Activated T-helper 1 cell treated with anti-CD3 and anti-CD28 coated beads, Interleukin-2, amount 50 U/mL, for 16 hours (primary cell): ENCODE measurements at regions not wholly inside any gene's neighbourhood (a gene's known extent, or its start where the extent isn't known, plus 50 kb on each side); places are given as distances from the start of the nearest gene placed in this dataset.
"Not testable (repeated sequence)": the region's sequence is repeated elsewhere in the genome, so short reads cannot be mapped to it uniquely, and the experiment has no call there.

Source experiments
- DNase-seq, 2 donors: peaks; one replicate each; pipeline ENCODE4 v3.0.0-alpha.2; 2020; ENCODE audit warnings: low read depth in 1 of 2, low spot score in 1 of 2

DNA sequence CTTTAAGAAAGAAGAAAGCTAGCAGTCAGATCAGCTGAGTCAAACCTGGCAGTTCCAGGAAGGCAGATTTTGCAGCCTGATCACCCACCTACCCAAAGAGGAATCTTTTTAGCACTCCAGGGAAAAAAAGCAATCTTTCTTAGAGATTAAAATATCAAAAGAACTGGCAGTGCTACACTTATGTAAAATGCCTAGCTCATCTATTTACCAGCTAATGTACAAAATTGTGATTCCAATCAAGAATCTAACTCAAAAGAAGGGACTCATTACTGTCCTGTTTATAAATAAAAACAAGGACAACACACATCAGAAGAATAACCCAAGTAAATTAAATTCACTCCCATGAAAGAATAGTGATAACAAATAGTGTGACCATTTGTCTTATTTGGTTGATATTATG is 222.4 kb upstream of the ERCC4 start:
- no peak for DNase-seq

DNA sequence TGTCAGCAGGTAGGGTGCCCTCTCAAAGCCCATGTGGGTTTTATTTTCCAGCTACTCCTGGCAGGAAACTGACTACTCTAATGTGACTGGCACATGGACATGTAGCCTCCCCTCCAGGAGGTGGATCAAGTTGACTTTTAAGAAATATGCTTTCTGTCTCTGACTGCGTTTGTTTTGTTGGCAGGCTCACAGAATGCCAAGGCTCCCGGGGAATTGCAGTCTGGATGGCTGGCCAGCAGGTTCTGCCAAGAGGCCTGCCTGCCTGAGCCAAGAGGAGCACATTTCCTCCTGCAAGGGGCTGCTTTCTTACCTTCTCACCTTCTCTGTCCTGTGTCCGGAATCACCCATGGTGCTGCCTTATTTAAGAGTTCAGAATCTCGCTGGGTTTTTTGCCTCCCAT is 217.3 kb upstream of the ERCC4 start:
- DNase-seq, result no peak

DNA sequence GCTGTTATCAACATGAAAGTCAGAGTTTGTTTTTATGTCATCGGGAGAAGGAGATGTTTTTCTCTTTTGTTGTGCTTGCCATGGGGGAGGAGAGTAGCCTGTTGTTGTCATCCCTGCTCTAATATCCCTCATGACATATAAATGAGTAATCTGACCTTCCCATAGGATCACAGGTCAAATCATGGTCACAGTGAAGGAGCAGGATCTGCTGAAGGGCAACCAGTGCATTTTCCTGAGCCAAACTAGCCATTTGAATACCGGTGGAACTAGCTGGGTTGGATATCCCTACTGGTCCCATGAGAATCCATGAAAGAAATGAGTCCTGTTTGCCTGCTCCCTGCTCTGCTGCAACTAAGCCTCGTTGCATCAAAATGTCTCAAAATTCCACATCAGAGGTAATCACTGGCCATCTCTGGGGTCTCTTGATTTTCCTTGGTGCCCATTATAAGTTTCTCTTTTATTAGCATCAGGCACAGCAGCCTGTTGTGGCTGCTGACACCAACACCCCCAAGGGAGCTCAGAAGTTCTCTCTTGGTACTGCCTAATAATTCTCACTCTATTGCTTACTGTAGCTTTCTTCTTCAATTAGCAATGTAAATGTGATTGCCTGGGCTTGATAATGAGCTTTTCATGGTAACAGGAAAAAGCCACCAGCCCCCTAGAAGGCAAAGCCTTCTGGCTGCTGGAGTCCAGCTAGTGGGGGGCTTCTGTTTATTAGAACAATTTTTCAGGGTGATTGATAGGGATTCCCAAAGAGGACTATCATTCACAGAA is 211.4 kb upstream of the ERCC4 start:
- DNase-seq, result no peak

DNA sequence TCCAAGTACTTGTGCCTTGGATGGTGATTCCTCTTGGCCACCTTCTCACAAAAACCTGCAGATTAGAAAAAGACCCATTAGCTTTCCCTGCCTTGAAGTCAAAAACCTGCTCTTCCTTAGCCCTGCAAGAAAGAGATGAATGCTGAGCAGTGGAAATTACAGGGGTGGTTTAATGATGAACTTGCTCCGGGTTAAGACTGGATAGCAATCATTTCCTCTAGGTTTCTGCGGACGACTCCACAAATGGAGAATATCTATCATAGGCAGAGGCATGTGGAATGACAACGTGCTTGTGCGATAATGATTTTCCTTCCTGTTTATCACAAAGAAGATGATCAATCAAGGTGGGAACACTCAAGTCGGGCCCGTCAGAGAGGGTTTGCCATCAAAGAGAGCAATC is 201.2 kb upstream of the ERCC4 start:
- no peak for DNase-seq

DNA sequence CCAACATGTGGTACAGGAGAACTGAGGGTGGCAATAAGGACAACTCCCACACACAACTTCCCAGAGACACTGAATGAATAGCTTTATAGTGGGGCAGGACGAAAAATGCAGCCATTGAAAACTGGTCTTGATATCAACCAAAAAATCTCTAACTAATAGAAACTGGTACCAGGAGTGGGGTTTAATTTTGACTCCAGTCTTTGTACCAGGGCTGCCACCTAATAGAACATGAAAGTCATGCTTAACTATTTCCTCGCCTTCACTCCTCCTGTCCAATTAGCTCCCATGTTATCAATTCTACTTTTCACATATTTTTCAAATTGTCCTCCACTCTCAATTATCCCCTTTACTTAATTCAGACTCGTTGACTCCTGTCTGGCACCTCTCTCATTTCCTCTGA is 192.0 kb upstream of the ERCC4 start:
- no peak for DNase-seq

DNA sequence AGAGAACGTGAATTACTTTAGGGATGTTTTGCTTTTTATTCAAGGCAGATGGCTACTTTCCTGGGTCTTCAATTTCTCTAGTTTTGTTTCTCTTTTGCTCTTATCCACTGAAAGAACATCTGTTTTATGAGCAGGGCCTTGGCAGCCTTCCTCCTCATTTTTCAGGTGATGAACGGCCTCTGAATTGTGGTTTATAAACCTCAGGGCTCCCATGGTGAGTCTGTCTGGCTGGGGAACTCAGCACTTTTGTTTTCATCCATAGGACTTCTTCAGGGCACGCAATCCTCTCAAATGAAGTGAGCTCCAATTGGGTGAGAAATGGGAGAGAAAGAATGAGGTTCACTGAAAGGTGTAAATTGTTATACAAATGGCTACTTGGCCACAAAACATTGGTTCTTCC is 186.4 kb upstream of the ERCC4 start:
- no peak for DNase-seq

DNA sequence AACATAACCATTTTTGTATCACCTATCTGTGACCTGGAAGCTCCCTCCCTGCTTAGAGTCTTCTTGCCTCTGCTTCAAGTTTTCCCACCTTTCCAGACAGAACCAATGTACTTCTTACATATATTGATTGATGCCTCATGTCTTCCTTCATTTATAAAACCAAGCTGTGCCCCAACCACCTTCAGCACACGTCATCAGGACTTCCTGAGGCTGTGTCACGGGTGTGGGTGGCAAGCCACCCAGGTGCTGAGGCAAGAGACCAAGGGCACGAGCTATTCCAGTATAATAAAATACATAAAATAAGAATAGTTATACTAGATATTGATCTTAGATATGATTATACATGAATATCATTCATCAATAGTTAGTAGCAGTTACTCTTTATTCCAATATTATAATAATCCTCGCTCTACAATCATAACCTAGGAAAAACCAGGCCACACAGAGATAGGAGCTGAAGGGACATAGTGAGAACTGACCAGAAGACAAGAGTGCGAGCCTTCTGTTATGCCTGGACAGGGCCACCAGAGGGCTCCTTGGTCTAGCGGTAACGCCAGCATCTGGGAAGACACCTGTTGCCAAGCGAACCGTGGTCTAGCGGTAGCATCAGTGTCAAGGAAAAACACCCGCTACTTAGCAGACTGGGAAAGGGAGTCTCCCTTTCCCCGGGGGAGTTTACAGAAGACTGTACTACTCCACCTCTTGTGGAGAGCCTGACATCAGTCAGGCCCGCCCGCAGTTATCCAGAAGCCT is 180.2 kb upstream of the ERCC4 start:
- DNase-seq, result not testable (repeated sequence)

DNA sequence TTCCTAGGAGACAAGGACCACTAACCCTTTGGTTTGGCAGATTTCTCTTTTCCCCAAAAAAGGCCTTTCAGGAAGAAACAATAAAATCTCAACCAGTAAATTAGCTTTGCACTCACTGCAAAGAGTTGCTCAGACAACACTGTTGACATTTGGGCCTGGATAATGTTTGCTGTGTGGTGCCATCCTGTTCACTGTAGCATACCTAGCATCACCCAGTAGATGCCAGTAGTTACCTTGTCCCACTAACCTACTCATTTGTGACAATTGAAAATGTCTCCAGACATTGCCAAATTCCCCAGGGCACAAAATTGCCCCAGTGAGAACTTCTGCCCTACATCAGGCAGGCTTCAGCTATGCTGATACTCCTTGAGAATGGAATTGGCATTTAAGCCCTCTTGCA is 177.0 kb upstream of the ERCC4 start:
- no peak for DNase-seq

DNA sequence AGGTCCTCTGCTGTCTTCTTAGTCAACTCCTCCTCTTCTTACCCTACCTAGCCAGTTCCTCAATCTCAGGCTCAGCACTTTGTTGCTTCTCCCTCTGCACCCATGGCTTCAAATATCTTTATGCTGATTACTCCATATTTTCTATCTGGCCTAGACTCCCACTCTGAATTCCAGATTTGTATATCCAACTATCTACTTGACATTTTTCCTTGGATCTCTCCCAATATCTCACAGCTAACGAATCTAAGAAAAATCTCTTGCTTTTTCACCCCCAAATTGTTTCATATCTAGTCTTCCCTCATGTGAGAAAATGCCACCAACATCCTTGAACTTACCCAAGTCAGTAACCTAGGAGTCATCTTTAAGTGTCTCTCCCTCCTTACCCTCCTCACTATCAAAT is 176.4 kb upstream of the ERCC4 start:
- DNase-seq, result no peak

DNA sequence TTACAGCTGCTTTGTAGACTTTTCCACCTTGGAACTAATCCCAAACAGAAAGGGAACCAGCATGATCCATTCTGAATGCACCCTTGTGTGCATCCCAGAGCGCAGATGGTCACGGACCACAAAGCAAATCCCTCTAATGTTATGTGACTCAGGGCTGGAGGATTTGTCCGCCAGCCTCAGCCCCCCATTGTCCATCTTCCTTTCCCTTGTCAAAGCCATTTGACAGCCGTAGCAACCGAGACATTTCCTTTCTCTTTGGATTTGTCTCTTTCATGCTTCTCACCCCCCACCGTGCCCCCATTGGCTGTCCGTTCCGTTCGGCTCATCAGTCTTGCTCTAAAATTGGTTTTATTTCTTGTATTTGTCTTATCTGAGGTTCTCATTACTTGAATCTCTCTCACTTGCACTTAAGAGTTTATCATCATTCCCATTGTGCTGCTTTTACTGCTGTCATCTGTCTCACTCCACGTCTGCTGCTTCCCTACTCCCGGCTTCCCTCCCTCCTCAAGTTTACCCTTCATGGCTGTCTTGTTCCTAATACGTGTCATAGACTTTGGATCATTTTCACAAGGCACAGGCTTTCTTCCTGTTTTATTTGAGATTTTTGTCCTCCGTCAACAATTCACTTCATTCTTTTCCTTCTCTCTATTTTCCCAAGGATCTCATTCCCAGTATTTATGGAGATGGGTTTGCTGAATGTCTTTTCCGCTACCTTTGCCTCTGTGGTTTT is 163.4 kb upstream of the ERCC4 start:
- no peak for DNase-seq

DNA sequence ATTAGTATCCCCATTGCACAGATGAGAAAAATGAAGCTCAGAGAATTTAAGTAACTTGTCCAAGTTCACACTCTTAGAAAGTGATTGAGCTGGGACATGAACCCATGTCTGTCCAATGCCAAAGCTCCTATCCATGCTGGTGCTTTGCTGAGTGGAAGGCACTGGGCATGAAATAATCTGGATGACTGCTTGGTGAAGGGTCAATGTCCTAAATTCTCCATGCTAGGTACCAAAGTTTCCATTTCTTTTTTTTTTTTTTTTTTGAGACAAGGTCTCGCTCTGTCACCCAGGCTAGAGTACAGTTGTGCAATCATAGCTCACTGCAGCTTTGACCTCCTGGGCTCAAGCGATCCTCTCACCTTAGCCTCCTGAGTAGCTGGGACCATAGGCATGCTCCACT is 153.6 kb upstream of the ERCC4 start:
- no peak for DNase-seq

DNA sequence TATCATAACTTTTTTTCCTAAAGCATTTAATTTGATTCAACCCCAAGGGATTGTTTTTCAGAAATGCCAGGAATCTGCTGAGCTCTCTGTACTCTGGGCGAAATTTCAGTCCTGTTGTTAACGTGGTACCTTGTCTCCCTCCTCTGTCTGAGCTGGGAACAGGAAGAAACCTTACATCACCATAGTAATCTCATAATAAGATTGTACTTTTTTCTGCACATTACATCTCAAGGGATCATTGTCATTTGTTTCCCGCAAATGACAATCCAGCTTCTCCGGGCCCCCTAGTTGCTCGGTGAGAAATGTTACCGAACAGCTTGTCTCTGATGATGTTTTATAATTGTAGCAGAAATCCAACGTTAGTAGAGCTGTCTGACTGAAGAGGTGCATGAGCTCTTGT is 152.7 kb upstream of the ERCC4 start:
- DNase-seq, result no peak

DNA sequence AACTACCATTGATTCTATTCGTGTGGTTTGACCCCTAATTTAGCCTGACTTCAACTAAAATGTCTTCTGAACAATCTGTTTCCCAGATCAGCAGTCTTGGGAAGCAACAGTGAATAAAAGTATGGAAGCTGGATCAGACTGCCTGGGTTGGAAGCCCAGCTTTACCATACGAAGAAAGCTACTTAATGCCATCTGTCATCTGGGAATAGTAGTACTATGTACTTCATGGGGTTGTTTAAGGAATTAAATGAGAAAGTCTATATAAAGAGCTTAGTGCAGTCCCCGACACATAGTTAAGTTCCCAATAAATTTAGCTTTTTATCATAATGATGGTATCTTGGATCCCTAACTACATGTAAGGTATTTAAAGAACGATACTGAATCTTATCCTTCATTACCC is 151.5 kb upstream of the ERCC4 start:
- no peak for DNase-seq

DNA sequence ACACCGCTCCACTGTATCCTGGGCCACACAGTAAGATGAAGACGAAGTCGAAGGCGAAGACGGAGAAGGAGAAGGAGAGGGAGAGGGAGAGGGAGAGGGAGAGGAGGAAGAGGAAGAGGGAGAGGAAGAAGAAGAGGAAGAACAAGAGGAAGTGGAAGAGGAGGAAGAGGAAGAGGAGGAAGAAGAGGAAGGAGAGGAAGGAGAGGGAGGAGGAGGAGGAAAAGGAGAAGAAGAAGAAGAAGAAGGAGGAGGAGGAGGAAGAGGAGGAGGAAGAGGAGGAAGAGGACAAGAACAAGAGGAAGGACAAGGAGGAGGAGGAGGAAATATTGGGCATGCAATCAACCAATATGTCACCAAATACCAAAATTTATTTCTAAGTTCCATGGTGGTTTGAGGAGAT is 149.5 kb upstream of the ERCC4 start:
- no peak for DNase-seq

DNA sequence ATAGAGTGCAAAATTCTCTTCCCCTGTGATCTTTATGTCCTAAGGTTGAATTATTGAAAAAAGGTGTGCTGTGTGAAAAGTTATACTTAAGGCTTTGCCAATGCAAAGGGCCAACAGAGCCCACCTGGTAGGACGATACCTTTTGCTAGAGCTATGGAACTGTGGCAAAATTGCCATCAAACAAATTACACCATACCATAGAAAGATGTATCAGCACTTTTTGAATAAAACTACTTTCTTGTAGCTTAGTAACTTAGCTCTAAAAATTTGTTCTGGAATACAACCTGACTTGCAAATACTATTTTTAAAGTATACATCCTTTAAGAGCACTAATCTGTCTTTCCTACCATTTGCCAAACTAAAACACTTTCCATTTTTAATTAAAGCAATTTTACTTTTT is 147.2 kb upstream of the ERCC4 start:
- DNase-seq, result no peak

DNA sequence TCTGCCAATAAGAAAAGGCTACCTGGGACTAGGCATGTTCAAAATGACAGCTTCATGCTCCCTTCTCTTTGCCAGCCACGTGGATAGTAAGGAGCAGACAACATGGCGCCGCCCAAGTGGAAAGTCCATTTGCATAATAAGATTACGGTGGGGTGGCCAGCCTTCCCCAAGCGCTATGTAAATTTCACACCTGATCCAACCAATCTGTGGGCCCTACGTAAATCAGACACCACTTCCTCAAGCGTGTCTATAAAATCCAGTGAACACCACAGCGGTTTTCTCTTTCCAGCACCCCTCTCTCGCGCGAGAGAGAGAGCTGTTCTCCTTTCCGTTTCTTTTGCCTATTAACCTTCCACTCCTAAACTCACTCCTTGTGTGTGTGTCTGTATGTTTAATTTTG is 140.3 kb upstream of the ERCC4 start:
- no peak for DNase-seq

DNA sequence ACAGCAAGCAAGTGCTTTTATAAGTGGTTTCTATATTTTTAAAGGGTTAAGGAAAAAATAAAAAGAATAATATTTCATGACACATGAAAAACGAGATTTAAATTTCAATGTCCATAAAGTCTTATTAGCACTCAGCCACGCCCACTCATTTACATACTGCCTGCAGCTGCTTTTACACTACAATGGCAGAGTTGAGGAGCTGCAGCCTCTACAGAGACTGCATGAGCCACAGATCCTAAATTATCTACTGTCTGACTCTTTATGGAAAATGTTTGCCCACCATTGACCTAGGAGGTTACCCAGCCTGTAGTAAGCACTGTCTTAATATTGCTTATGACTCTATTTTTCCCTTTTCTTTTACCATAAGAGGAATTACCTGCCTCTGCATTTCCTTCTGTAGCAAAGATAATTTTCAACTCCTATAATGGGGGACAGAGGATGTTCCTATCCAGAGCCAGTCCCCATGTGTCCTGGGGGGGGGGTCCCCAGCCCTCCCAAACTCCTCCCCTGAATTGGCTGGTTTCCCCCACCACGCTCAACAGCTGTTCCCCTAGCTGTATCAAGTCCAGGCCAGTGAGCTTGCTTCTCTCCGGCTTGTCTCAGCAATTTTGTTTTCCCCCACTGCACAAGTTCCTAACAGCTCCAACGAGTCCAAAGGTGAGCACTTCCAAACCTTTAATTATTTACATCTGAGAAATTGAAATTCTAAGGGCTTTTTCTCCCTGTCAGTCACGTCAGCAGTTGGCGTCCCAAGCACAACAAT is 139.4 kb upstream of the ERCC4 start:
- no peak for DNase-seq

DNA sequence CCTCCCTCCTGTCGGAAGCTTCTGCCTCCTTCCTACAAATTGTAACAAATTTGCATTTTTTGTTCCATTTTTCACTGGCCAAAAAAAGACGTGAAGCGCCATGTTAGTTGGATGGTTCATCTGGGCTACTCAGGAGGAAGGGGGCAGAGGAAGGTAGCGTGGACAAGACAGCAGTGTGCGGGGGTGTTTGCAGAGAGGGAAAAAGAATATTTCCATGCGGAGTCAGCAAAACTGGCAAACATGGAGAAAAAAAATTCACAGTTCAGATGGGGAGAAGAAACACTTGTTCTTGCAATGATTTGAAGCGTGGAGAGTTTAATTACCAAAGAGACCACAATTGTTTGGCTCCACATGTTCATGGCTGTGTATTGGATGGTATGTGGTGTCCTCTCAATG is 138.8 kb upstream of the ERCC4 start:
- no peak for DNase-seq

DNA sequence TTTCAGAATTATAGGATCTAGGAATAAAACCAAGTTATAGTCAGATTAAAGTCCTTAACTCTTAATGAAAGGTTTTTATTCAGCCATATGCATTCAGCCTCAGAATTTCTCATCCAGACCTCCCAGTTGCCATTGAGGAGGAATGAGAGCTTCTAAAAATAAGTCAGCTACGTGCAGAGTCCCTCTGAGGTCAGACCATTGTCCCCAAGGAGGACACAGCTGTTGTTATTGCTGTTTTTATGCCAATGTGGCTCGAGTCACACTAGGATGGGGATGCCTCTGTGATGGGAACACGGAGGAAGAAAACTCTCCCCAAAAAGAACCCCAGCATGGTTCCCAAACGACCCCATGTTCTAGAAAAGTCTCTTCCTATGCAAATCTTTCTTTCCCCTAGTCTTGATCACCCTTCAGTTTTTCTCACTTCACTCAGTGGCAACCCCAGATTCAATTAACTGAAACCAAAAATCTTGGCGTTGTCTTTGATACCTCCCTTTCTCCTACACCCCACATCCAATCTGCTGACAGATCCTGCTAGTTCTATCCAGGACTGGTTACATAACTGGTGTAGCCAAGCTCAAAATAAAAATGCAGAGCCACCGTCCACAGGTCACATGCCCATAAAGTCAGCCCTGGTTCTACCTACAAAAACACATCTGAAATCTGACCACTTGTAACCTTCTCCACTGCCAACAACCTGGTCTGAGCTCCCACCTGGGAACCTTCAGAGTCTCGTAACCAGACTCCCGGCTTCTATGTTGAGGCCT is 138.2 kb upstream of the ERCC4 start:
- no peak for DNase-seq

DNA sequence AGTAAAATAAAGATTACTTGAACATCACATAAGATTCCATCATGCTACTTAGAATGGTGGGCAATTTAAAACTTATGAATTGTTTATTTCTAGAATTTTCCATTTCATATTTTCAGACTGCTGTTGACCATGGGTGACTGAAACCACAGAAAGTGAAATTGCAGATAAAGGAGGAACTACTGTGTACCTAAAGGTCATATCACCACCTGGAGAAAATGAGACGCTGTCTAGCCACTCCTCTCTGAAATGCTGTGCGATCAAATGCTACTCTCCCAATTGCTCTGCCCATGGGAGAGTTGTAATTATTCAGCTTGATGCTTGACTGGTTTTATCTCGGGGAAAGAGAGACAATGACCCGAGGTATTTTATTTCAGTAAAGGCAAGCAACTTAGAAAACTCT is 128.9 kb upstream of the ERCC4 start:
- no peak for DNase-seq
